ENCODE measurements at regions not wholly inside any gene's neighbourhood (a gene's known extent, or its start where the extent isn't known, plus 50 kb on each side); places are given as distances from the start of the nearest gene placed in this dataset.

DNA sequence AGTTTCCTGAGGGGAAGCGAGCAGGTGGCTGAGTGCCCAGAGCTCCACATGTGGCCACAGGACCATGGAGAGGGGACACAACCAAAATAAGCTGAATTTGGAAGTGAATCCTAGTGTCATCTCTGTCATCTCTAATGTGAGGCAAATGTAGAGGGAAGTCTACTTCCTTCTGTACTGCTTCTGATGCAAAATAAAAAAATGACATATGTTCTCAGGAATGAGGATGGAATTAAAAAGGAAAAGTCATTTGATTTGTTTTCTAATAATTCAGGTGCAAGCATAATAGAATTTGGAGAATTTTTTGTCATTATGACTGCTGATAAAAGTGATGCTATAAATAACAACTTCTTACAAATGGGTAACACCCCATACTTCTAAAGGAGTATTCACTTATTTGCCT lies 59.5 kb upstream of the POU1F1 start:
- no peak for ATAC-seq (ENCODE audit: low read depth)
- no peak overlapping the region for H4K5ac ChIP-seq (ENCODE audit: low read depth, low read length)
- no peak for TF ChIP-seq RFX5 (IDR thresholded peaks at IDR 0.05; ENCODE audit: low read depth, low read length)
- TF ChIP-seq, protein P1, sequence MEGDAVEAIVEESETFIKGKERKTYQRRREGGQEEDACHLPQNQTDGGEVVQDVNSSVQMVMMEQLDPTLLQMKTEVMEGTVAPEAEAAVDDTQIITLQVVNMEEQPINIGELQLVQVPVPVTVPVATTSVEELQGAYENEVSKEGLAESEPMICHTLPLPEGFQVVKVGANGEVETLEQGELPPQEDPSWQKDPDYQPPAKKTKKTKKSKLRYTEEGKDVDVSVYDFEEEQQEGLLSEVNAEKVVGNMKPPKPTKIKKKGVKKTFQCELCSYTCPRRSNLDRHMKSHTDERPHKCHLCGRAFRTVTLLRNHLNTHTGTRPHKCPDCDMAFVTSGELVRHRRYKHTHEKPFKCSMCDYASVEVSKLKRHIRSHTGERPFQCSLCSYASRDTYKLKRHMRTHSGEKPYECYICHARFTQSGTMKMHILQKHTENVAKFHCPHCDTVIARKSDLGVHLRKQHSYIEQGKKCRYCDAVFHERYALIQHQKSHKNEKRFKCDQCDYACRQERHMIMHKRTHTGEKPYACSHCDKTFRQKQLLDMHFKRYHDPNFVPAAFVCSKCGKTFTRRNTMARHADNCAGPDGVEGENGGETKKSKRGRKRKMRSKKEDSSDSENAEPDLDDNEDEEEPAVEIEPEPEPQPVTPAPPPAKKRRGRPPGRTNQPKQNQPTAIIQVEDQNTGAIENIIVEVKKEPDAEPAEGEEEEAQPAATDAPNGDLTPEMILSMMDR (conservative IDR thresholded peaks at IDR 0.05; ENCODE audit: low read depth, low read length) = no peak
- TF ChIP-seq, protein P2, sequence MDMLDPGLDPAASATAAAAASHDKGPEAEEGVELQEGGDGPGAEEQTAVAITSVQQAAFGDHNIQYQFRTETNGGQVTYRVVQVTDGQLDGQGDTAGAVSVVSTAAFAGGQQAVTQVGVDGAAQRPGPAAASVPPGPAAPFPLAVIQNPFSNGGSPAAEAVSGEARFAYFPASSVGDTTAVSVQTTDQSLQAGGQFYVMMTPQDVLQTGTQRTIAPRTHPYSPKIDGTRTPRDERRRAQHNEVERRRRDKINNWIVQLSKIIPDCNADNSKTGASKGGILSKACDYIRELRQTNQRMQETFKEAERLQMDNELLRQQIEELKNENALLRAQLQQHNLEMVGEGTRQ (IDR thresholded peaks at IDR 0.05; ENCODE audit: low read depth, low read length) = no peak
- no peak for TF ChIP-seq CHD1 (IDR thresholded peaks at IDR 0.05; ENCODE audit: low read depth, low read length)
- TF ChIP-seq RCOR1 (IDR thresholded peaks at IDR 0.05; ENCODE audit: insufficient replicate concordance, low read length) = no peak
- no peak for TF ChIP-seq MAFK (IDR thresholded peaks at IDR 0.05; ENCODE audit: low read depth, low read length)
- H2BK20ac ChIP-seq (ENCODE audit: low read depth, low read length) = no peak overlapping the region
- H3K56ac ChIP-seq (ENCODE audit: extremely low read depth, insufficient read depth, low read length) = no peak overlapping the region
- no peaks in the 10 kb centered on the region for H3K9me3 ChIP-seq (ENCODE audit: control insufficient read depth, insufficient read depth, low read length)
- WGBS, 2 experiments (ENCODE audit: extremely low coverage in 2 of 2, insufficient read length in 1 of 2) = no CpG with 5 or more reads among the region's 1 CpG
- no peak overlapping the region for H3K18ac ChIP-seq (ENCODE audit: low read depth, low read length)
- H3K9me1 ChIP-seq (ENCODE audit: insufficient read depth, low read length) = no peaks in the 10 kb centered on the region
- H2AFZ ChIP-seq (replicated peaks; ENCODE audit: low read length, poor library complexity) = no peak overlapping the region
- no peak overlapping the region for H2BK5ac ChIP-seq (ENCODE audit: low read depth, low read length, poor library complexity, severe bottlenecking)
- no peak overlapping the region for H4K8ac ChIP-seq (ENCODE audit: low read depth in 2 of 2, low read length in 2 of 2)
- in situ Hi-C loops (cut with MboI; ENCODE audit: low sequenced_read_pairs) = no loop called here
- no peak overlapping the region for H3K23ac ChIP-seq (ENCODE audit: low read depth, low read length)
- no peak overlapping the region for H2AK9ac ChIP-seq (replicated peaks; ENCODE audit: low read depth, low read length, poor library complexity)
- H3K14ac ChIP-seq (replicated peaks; ENCODE audit: low read depth, low read length) = no peak overlapping the region
- H2BK120ac ChIP-seq (ENCODE audit: low read depth, low read length) = no peak overlapping the region
- no peaks in the 10 kb centered on the region for H3K4me1 ChIP-seq (ENCODE audit: control insufficient read depth, insufficient read depth, low read length)
- H4K20me1 ChIP-seq (ENCODE audit: insufficient read depth, low read length) = no peaks in the 10 kb centered on the region
- no peaks in the 10 kb centered on the region for H3K36me3 ChIP-seq (ENCODE audit: control insufficient read depth, insufficient read depth, low read length)
- H3K4me2 ChIP-seq (ENCODE audit: low read depth, low read length) = no peak overlapping the region
- no peak for DNase-seq
- H2BK15ac ChIP-seq (ENCODE audit: low read depth, low read length) = no peak overlapping the region
- dilution Hi-C loops (cut with HindIII; ENCODE audit: low sequenced_read_pairs, unreplicated experiment) = no loop called here
- intact Hi-C loops (cut with micrococcal nuclease) = no loop called here
- no peak overlapping the region for H3K4ac ChIP-seq (ENCODE audit: low read depth, low read length)
- H2AK5ac ChIP-seq (ENCODE audit: low read depth, low read length) = no peak overlapping the region
- H4K91ac ChIP-seq (ENCODE audit: insufficient read depth, low read depth, low read length) = no peak overlapping the region
- H3K27me3 ChIP-seq (ENCODE audit: control insufficient read depth, insufficient read depth, low read length) = no peaks in the 10 kb centered on the region
- H3K79me1 ChIP-seq (ENCODE audit: low read depth in 1 of 2, low read length in 2 of 2) = no peaks in the 10 kb centered on the region
- no TSS peak for BruUV-seq (replicated peaks)
- POLR2A ChIA-PET (ENCODE audit: unreplicated experiment) = no interaction called here
- no peak overlapping the region for H3K9ac ChIP-seq (ENCODE audit: low read depth, low read length)
- CTCF ChIA-PET = interaction anchor here (1.4 kb wide), 1 partner anchor 15 kb away, joined by 4 read pairs; no protein-coding TSS in a partner anchor
- H3K27ac ChIP-seq (ENCODE audit: insufficient read depth, low read length) = no peak overlapping the region
- H3K4me3 ChIP-seq (ENCODE audit: insufficient read depth, low read depth, low read length) = no peak overlapping the region

All from IMR-90 (cell line).